ENCODE measurements at regions not wholly inside any gene's neighbourhood (a gene's known extent, or its start where the extent isn't known, plus 50 kb on each side); places are given as distances from the start of the nearest gene placed in this dataset.

DNA sequence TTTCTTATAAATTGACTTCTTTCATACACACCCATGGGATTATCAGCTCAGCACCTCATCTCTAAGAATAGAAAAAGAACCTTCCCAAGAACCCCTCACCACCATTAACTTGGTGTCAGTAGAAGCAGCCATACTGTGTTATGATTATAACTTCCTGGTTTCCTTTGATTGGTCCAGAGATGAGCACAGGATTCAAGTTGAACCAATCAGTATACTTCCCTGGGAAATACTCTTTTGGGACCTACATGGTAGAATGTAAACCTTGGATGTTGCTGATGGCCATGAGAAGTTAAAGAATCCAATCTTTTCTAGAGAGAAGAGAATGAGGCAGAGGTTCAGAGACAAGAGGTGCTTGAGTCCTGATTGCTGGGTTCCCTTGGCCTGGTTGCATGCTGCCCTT, 190.8 kb downstream of the BMP7 start:
- TF ChIP-seq, protein P1, sequence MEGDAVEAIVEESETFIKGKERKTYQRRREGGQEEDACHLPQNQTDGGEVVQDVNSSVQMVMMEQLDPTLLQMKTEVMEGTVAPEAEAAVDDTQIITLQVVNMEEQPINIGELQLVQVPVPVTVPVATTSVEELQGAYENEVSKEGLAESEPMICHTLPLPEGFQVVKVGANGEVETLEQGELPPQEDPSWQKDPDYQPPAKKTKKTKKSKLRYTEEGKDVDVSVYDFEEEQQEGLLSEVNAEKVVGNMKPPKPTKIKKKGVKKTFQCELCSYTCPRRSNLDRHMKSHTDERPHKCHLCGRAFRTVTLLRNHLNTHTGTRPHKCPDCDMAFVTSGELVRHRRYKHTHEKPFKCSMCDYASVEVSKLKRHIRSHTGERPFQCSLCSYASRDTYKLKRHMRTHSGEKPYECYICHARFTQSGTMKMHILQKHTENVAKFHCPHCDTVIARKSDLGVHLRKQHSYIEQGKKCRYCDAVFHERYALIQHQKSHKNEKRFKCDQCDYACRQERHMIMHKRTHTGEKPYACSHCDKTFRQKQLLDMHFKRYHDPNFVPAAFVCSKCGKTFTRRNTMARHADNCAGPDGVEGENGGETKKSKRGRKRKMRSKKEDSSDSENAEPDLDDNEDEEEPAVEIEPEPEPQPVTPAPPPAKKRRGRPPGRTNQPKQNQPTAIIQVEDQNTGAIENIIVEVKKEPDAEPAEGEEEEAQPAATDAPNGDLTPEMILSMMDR (IDR thresholded peaks at IDR 0.05): no peak
- no peak for TF ChIP-seq POLR2A (IDR thresholded peaks at IDR 0.05)

All from right lobe of liver (tissue), 4 donors.